Upper lobe of left lung (tissue), 6 donors: ENCODE measurements at regions not wholly inside any gene's neighbourhood (a gene's known extent, or its start where the extent isn't known, plus 50 kb on each side); places are given as distances from the start of the nearest gene placed in this dataset.

Experiments used
- ATAC-seq, 2 donors: fragments of 200-7000 bp; cut with Tn5 transposase; one replicate each; pipeline ENCODE4 v1.9.1; 2022; ENCODE audit warnings: mild to moderate bottlenecking in 2 of 2, moderate library complexity in 2 of 2; ENCODE audit not compliant: low FRiP score in 2 of 2
- DNase-seq, 2 donors: peaks; one replicate each; pipeline ENCODE4 v3.0.0-alpha.2; 2019 to 2020
- H3K27ac ChIP-seq, 4 donors: fragments of 200-600 bp; sonication (generic); one replicate each; pipeline ENCODE4 v1.5.1; 2016 to 2019
- H3K27me3 ChIP-seq, 4 donors: fragments of 200-600 bp; sonication (generic); one replicate each; pipeline ENCODE4 v1.5.1; 2017 to 2019
- H3K36me3 ChIP-seq, 4 donors: fragments of 200-600 bp; sonication (generic); one replicate each; pipeline ENCODE4 v1.5.1; 2016 to 2019
- H3K4me1 ChIP-seq, 4 donors: fragments of 200-600 bp; sonication (generic); one replicate each; pipeline ENCODE4 v1.5.1; 2018 to 2019
- H3K4me3 ChIP-seq, 4 donors: fragments of 200-600 bp; sonication (generic); one replicate each; pipeline ENCODE4 v1.5.1; 2017 to 2019; ENCODE audit warnings: mild to moderate bottlenecking in 2 of 4, moderate library complexity in 1 of 4
- H3K9me3 ChIP-seq, 4 donors: fragments of 200-600 bp; sonication (generic); one replicate each; pipeline ENCODE4 v1.5.1; 2018 to 2019
- EP300 ChIP-seq, 4 donors: sonication (generic); formaldehyde crosslinking; IDR thresholded peaks; one replicate each; pipeline ENCODE4 v1.5.1; 2017; ENCODE audit warnings: antibody characterized with exemption in 4 of 4, control low read depth in 2 of 4
- POLR2A ChIP-seq, 4 donors: fragments of 450-650 bp; IDR thresholded peaks; one replicate each; pipeline ENCODE4 v1.5.1; 2016 to 2017; ENCODE audit warnings: antibody characterized with exemption in 4 of 4, mild to moderate bottlenecking in 2 of 4
- POLR2AphosphoS5 ChIP-seq, 2 donors: sonication (generic); formaldehyde crosslinking; IDR thresholded peaks; one replicate each; pipeline ENCODE4 v1.5.1; 2017; ENCODE audit warnings: antibody characterized with exemption in 2 of 2
- WGBS, 2 donors: methylation state at CpG; one replicate each; pipeline ENCODE4 v1.1.5; 2017 to 2018; 5-methylcytosine and 5-hydroxymethylcytosine counted together
- TF ChIP-seq, protein P1 (sequence below), 6 experiments: fragments of 450-650 bp in 4 of 6; fragments of 200-600 bp in 2 of 6; sonication (generic) in 2 of 6; IDR thresholded peaks; one replicate each; pipeline ENCODE4 v1.5.1; 2016 to 2019; ENCODE audit warnings: antibody characterized with exemption in 6 of 6
- donor health status: DM: no; HTN: no; CAD: no; lungs with moderate emphysema.
- donor health status: DM: no; HTN: yes; CAD: no; lungs with severe emphysema.

DNA sequence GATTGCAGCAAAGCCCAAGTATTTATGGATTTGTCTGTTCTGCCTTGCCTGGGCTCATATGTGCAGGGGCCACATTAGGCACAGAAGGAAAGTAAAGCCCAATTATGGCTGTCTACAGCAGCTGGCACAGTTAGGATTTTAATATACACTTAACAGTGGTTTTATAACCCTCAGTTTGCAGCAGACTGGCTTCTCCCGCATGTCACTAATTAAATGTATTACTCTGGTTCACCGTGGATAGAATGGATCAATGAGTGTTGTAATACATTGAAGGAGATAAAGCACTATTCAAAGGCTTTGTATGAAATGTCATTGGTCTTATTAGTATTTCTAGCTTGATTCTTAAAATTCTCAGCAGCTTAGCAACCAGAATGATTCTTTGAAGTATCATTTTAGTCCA is 320.2 kb downstream of the KCNS3 start:
- Histone ChIP-seq H3K4me1 (no peaks in the 10 kb centered on the region), H3K36me3 (no peaks in the 10 kb centered on the region), H3K4me3 (no peak overlapping the region), H3K9me3 (no peaks in the 10 kb centered on the region), H3K27me3 (no peaks in the 10 kb centered on the region), H3K27ac (no peak overlapping the region)
- ATAC-seq (no peak), DNase-seq (no peak)
- WGBS, 2 donors = 83 to 87% methylated on average over 2 of the region's 2 CpGs
- TF ChIP-seq EP300 (IDR thresholded peaks at IDR 0.05) = no peak
- TF ChIP-seq, protein P1, sequence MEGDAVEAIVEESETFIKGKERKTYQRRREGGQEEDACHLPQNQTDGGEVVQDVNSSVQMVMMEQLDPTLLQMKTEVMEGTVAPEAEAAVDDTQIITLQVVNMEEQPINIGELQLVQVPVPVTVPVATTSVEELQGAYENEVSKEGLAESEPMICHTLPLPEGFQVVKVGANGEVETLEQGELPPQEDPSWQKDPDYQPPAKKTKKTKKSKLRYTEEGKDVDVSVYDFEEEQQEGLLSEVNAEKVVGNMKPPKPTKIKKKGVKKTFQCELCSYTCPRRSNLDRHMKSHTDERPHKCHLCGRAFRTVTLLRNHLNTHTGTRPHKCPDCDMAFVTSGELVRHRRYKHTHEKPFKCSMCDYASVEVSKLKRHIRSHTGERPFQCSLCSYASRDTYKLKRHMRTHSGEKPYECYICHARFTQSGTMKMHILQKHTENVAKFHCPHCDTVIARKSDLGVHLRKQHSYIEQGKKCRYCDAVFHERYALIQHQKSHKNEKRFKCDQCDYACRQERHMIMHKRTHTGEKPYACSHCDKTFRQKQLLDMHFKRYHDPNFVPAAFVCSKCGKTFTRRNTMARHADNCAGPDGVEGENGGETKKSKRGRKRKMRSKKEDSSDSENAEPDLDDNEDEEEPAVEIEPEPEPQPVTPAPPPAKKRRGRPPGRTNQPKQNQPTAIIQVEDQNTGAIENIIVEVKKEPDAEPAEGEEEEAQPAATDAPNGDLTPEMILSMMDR (IDR thresholded peaks at IDR 0.05) = no peak
- no peak for TF ChIP-seq POLR2AphosphoS5 (IDR thresholded peaks at IDR 0.05)
- TF ChIP-seq POLR2A (IDR thresholded peaks at IDR 0.05) = no peak

DNA sequence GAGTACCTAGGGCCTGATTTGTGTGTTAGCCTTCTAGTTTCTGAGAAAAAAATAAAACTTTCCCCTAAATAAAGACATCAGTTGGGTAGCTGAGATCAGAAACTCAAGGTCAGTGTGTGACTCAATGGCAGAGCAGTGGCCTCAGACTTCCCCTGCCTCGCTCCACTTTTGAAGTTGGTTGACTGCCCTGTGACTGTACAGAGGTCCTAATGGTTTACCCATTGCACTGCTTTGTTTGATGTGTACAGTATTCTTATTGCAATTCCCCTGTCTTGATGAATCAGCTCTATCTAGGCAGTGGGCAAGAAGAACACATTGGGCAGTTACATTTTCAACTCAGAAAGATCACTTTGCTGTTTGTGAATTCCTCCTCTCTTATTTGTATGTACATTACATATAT is 315.7 kb downstream of the KCNS3 start:
- TF ChIP-seq, protein P1 (IDR thresholded peaks at IDR 0.05) = no peak
- TF ChIP-seq EP300 (IDR thresholded peaks at IDR 0.05) = no peak
- no peak for TF ChIP-seq POLR2AphosphoS5 (IDR thresholded peaks at IDR 0.05)
- TF ChIP-seq POLR2A (IDR thresholded peaks at IDR 0.05) = no peak
- Histone ChIP-seq H3K9me3 (no peaks in the 10 kb centered on the region), H3K4me3 (no peak overlapping the region), H3K4me1 (no peaks in the 10 kb centered on the region), H3K36me3 (no peaks in the 10 kb centered on the region), H3K27me3 (no peaks in the 10 kb centered on the region), H3K27ac (no peak overlapping the region)
- 93 to 100% methylated on average over 1 of the region's 1 CpG for WGBS, 2 donors
- ATAC-seq (no peak), DNase-seq (no peak)

DNA sequence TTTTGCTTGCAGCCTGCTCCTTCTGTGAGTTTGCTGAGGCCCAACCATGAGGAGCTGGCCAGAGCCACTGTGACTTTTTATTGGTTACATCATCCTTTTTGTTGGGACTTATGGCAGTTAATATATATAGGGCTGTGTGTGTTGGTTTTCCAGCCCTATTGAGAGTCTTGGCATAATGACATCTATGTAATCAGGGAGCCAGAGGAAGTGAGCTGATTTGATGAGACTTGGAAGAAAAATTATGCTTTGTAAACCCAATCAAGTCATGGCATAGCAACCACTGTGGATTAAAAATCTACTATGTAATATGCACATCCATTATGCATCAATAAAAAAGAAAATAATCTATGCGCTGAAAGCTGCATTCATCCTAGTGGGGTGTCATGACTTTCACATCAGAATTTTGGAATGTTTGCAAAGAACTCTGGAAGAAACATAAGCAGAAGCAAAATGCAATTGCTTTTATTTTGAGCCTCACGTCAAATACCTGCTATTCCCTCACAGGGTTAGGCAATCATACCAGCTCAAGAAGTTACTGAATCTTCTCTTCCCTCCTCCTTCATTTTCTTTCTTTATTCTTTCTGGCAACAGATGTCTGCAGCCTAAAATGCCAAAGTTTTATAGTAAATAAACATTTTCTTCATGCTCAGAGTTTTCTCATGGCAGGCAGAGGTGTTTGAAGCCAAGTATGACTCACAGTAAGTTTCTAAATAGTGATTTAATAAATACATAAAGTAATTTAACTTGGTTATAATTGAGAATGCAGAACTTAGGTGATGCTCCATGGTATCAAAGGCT is 308.5 kb downstream of the KCNS3 start:
- H3K4me1 ChIP-seq = peaks cover 0 to 4% (median 0%) of the 10 kb centered on the region in 4 donors
- 41 to 62% methylated on average over 2 of the region's 2 CpGs for WGBS, 2 donors
- no peaks in the 10 kb centered on the region for H3K9me3 ChIP-seq
- H3K27ac ChIP-seq = no peak overlapping the region
- no peak for TF ChIP-seq POLR2A (IDR thresholded peaks at IDR 0.05)
- TF ChIP-seq, protein P1 (IDR thresholded peaks at IDR 0.05) = no peak
- TF ChIP-seq EP300 (IDR thresholded peaks at IDR 0.05) = no peak
- no peak for TF ChIP-seq POLR2AphosphoS5 (IDR thresholded peaks at IDR 0.05)
- no peaks in the 10 kb centered on the region for H3K36me3 ChIP-seq
- no peaks in the 10 kb centered on the region for H3K27me3 ChIP-seq
- DNase-seq = no peak
- no peak for ATAC-seq
- H3K4me3 ChIP-seq = no peak overlapping the region

DNA sequence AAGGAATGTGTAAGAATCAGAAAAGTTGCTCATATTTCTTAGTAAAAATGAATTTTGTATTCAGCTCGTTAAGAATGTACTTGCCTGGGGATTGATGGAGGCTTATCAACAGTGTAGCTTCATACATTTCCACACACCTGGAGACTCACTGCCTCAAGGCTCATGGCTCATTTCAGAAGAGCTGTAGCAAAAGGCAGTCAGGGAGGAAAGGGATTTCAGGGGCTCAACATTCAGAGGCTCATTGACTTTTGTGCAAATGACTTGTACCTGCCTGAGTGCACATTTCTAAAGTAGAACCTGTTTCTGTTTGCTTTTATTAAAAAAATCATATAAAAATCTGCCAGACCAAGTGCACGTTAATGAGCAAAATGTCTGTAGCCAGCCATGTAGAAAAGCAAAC is 304.4 kb downstream of the KCNS3 start:
- H3K4me3 ChIP-seq = no peak overlapping the region
- no peaks in the 10 kb centered on the region for H3K9me3 ChIP-seq
- ATAC-seq (no peak), DNase-seq (no peak)
- H3K36me3 ChIP-seq = no peaks in the 10 kb centered on the region
- H3K27me3 ChIP-seq = no peaks in the 10 kb centered on the region
- TF ChIP-seq, protein P1 (IDR thresholded peaks at IDR 0.05) = no peak
- TF ChIP-seq POLR2A (IDR thresholded peaks at IDR 0.05) = no peak
- no peak for TF ChIP-seq EP300 (IDR thresholded peaks at IDR 0.05)
- TF ChIP-seq POLR2AphosphoS5 (IDR thresholded peaks at IDR 0.05) = no peak
- H3K27ac ChIP-seq = no peak overlapping the region
- WGBS, 2 donors = 76 to 84% methylated on average over 2 of the region's 2 CpGs
- H3K4me1 ChIP-seq = peaks cover 0 to 4% (median 0%) of the 10 kb centered on the region in 4 donors

DNA sequence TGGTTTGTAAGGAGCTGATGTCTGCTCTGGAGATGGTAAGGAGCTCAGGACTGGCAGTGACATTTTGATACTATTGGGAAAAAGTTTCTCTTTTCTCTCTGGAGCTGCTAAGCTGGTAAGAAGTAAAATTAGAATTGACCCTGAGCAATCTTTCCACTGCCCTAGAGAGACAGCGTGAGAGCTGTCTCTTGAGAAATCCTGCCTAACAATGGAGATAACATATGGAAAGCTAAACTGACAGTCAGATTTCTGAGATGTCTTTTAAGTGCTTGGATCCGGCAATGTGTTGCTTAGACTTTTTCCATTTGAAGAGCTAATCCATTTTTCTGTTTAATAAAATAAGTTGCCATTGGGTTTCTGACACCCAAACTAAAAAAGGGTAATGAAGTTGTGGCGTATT is 302.4 kb downstream of the KCNS3 start:
- 68 to 71% methylated on average over 3 of the region's 3 CpGs for WGBS, 2 donors
- Histone ChIP-seq H3K36me3 (no peaks in the 10 kb centered on the region), H3K27ac (no peak overlapping the region), H3K4me1 (no peaks in the 10 kb centered on the region), H3K27me3 (no peaks in the 10 kb centered on the region), H3K9me3 (no peaks in the 10 kb centered on the region), H3K4me3 (no peak overlapping the region)
- no peak for ATAC-seq
- DNase-seq = no peak
- TF ChIP-seq, protein P1 (IDR thresholded peaks at IDR 0.05) = no peak
- no peak for TF ChIP-seq POLR2A (IDR thresholded peaks at IDR 0.05)
- TF ChIP-seq POLR2AphosphoS5 (IDR thresholded peaks at IDR 0.05) = no peak
- no peak for TF ChIP-seq EP300 (IDR thresholded peaks at IDR 0.05)
